Activated CD4-positive, alpha-beta T cell treated with anti-CD3 and anti-CD28 coated beads for 1 hour (primary cell): ENCODE measurements at regions not wholly inside any gene's neighbourhood (a gene's known extent, or its start where the extent isn't known, plus 50 kb on each side); places are given as distances from the start of the nearest gene placed in this dataset.

Source experiments
- DNase-seq: peaks from one replicate; pipeline ENCODE4 v3.0.0-alpha.2; 2020

GRCh38 chr13:99634672-99635071 lies 133.4 kb downstream of the TM9SF2 start:
- DNase-seq = no peak

- no peak for DNase-seq
Measured at GRCh38 chr13:99630269-99630898, 129.1 kb downstream of the TM9SF2 start.

- no peak for DNase-seq
Measured at GRCh38 chr13:99629641-99630040, 128.4 kb downstream of the TM9SF2 start.

- DNase-seq = no peak
Measured at GRCh38 chr13:99628442-99628841, 127.2 kb downstream of the TM9SF2 start.

GRCh38 chr13:99626461-99627082 lies 125.3 kb downstream of the TM9SF2 start:
- DNase-seq = no peak

GRCh38 chr13:99624936-99625540 lies 123.8 kb downstream of the TM9SF2 start:
- DNase-seq = no peak

GRCh38 chr13:99620806-99621205 lies 119.5 kb downstream of the TM9SF2 start:
- no peak for DNase-seq

GRCh38 chr13:99619207-99619606 lies 117.9 kb downstream of the TM9SF2 start:
- DNase-seq = no peak

- no peak for DNase-seq
Measured at GRCh38 chr13:99617474-99618255, 116.4 kb downstream of the TM9SF2 start.

GRCh38 chr13:99614465-99614885 lies 113.2 kb downstream of the TM9SF2 start:
- DNase-seq = peak; percentile 12
